Loucy (cell line): ENCODE measurements at regions not wholly inside any gene's neighbourhood (a gene's known extent, or its start where the extent isn't known, plus 50 kb on each side); places are given as distances from the start of the nearest gene placed in this dataset.
A peak's percentile ranks its signal among the peaks of the same experiment; 100 is the strongest.

ENCODE experiments used
- H2AFZ ChIP-seq: fragments of 200-600 bp; sonication (generic); 2 replicates; pipeline ENCODE4 v1.6.0; 2016; ENCODE audit warnings: antibody characterized with exemption, mild to moderate bottlenecking, low read length, moderate library complexity
- H3F3A ChIP-seq: fragments of 200-600 bp; 2 replicates; pipeline ENCODE4 v1.6.0; 2016; ENCODE audit warnings: antibody characterized with exemption, low read depth, mild to moderate bottlenecking
- H3K27me3 ChIP-seq: fragments of 200-600 bp; sonication (generic); 2 replicates; pipeline ENCODE4 v1.6.1; 2014; ENCODE audit warnings: low read length, mild to moderate bottlenecking; ENCODE audit not compliant: insufficient read depth, poor library complexity, severe bottlenecking
- H3K36me3 ChIP-seq: fragments of 200-600 bp; sonication (generic); 2 replicates; pipeline ENCODE4 v1.6.1; 2016; ENCODE audit warnings: low read length; ENCODE audit not compliant: insufficient read depth
- H3K4me1 ChIP-seq: fragments of 200-600 bp; sonication (generic); 2 replicates; pipeline ENCODE4 v1.5.1; 2014; ENCODE audit warnings: low read length, mild to moderate bottlenecking; ENCODE audit not compliant: insufficient read depth, poor library complexity, severe bottlenecking
- H3K4me2 ChIP-seq: fragments of 200-600 bp; sonication (generic); 2 replicates; pipeline ENCODE4 v1.6.0; 2014; ENCODE audit warnings: antibody characterized with exemption, low read length, low read depth, mild to moderate bottlenecking; ENCODE audit not compliant: poor library complexity, severe bottlenecking
- H3K4me3 ChIP-seq: fragments of 200-600 bp; sonication (generic); 2 replicates; pipeline ENCODE4 v1.5.1; 2014; ENCODE audit warnings: low read length, mild to moderate bottlenecking, mixed read lengths; ENCODE audit not compliant: poor library complexity, severe bottlenecking
- H3K79me2 ChIP-seq: fragments of 200-600 bp; sonication (generic); 2 replicates; pipeline ENCODE4 v1.6.1; 2014; ENCODE audit warnings: low read length; ENCODE audit not compliant: insufficient read depth
- H3K9ac ChIP-seq: fragments of 200-600 bp; sonication (generic); 2 replicates; pipeline ENCODE4 v1.6.0; 2014; ENCODE audit warnings: mild to moderate bottlenecking, low read depth, low read length, moderate library complexity; ENCODE audit not compliant: poor library complexity, severe bottlenecking
- H3K9me2 ChIP-seq: fragments of 200-600 bp; sonication (generic); replicated peaks from 2 replicates; pipeline ENCODE4 v1.6.1; 2016; ENCODE audit warnings: low read depth, low read length, mixed read lengths
- H3K9me3 ChIP-seq: fragments of 200-600 bp; sonication (generic); 2 replicates; pipeline ENCODE4 v1.6.1; 2014; ENCODE audit warnings: mild to moderate bottlenecking, antibody characterized with exemption, low read length, low read depth; ENCODE audit not compliant: insufficient read depth
- H4K20me1 ChIP-seq: fragments of 200-600 bp; sonication (generic); 2 replicates; pipeline ENCODE4 v1.6.0; 2014; ENCODE audit warnings: antibody characterized with exemption, low read length, mild to moderate bottlenecking; ENCODE audit not compliant: insufficient read depth, poor library complexity, severe bottlenecking
- EZH2phosphoT487 ChIP-seq: fragments of 200-600 bp; IDR thresholded peaks from 2 replicates; pipeline ENCODE4 v1.6.1; 2018; ENCODE audit warnings: antibody characterized with exemption, mild to moderate bottlenecking, moderate library complexity, borderline replicate concordance
- TF ChIP-seq, protein P1 (sequence below): fragments of 200-600 bp; sonication (generic); conservative IDR thresholded peaks from 2 replicates; pipeline ENCODE4 v1.5.1; 2014; ENCODE audit warnings: mild to moderate bottlenecking, antibody characterized with exemption, low read length

DNA sequence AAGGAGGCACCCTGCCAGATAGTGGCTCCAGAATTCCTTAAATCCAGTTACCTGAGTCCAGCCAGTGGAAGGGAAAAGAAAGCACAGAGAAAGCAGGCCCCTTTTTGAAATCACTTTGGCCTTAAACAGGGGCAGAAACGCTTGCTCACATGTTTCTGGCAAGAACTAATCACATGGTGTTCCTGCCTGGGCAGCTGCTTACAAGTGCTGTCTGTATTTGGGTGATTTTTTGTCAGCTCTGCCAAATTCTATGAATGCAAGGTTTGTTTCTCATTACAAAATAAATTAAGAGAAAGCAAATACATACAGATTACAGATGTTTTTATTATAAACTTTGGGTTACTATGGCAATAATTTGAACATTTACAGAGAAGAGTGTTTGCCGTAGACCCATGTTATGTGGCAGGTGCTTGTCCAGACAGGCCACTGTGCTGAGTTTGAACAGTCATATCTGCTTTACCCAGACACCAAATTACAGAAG lies 1237.8 kb downstream of the SLITRK5 start:
- no peak overlapping the region for H3K4me3 ChIP-seq
- no peak for TF ChIP-seq EZH2phosphoT487
- TF ChIP-seq, protein P1, sequence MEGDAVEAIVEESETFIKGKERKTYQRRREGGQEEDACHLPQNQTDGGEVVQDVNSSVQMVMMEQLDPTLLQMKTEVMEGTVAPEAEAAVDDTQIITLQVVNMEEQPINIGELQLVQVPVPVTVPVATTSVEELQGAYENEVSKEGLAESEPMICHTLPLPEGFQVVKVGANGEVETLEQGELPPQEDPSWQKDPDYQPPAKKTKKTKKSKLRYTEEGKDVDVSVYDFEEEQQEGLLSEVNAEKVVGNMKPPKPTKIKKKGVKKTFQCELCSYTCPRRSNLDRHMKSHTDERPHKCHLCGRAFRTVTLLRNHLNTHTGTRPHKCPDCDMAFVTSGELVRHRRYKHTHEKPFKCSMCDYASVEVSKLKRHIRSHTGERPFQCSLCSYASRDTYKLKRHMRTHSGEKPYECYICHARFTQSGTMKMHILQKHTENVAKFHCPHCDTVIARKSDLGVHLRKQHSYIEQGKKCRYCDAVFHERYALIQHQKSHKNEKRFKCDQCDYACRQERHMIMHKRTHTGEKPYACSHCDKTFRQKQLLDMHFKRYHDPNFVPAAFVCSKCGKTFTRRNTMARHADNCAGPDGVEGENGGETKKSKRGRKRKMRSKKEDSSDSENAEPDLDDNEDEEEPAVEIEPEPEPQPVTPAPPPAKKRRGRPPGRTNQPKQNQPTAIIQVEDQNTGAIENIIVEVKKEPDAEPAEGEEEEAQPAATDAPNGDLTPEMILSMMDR = no peak
- no peak overlapping the region for H3K9ac ChIP-seq
- no peaks in the 10 kb centered on the region for H4K20me1 ChIP-seq
- peak overlapping the region; percentile 65; the same call in 1 of the 2 replicates for H2AFZ ChIP-seq
- H3K27me3 ChIP-seq = no peaks in the 10 kb centered on the region
- no peaks in the 10 kb centered on the region for H3K9me2 ChIP-seq
- H3K79me2 ChIP-seq = no peaks in the 10 kb centered on the region
- no peaks in the 10 kb centered on the region for H3F3A ChIP-seq
- no peaks in the 10 kb centered on the region for H3K9me3 ChIP-seq
- no peaks in the 10 kb centered on the region for H3K36me3 ChIP-seq
- H3K4me1 ChIP-seq = no peaks in the 10 kb centered on the region
- H3K4me2 ChIP-seq = no peak overlapping the region

DNA sequence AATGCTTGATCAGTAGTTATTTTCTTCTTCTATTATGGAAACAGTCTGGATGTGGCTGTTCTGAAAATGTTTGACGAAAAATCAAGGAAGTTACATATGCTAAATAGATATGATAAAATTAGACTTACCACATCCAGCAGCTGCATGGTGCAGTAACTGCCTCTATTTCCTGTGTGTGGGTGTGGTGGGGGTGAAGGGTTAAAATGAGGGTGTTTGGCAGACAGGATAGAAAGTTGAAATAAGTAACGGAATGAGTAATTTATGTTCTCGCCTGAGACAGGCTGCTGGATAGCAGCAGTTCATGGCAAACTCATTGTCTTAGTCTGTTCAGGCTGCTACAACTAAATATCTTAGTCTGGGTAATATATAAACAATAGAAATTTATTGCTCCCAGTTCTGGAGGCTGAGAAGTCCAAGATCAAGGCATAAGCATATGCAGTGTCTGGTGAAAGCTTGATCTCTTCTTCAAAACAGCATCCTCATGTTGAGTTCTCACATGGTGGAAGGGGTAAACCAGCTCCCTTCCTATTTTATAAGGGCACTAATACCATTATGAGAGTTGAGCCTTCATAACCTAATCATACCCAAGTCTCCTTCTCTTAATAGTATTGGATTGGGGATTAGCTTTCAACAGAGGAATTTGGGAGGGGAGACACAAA lies 1248.9 kb downstream of the SLITRK5 start:
- Histone ChIP-seq H3K4me3 (peak overlapping the region; percentile 36), H3K4me2 (peak overlapping the region; percentile 59), H3K4me1 (peaks cover 15% of the 10 kb centered on the region), H3K79me2 (no peaks in the 10 kb centered on the region), H4K20me1 (no peaks in the 10 kb centered on the region), H3K9me3 (peaks cover 7% of the 10 kb centered on the region; the same call in 1 of the 2 replicates), H3K27me3 (no peaks in the 10 kb centered on the region), H3K36me3 (no peaks in the 10 kb centered on the region), H2AFZ (peak overlapping the region; percentile 43), H3F3A (no peaks in the 10 kb centered on the region), H3K9me2 (no peaks in the 10 kb centered on the region), H3K9ac (peak overlapping the region; percentile 31)
- TF ChIP-seq, protein P1 = no peak
- no peak for TF ChIP-seq EZH2phosphoT487

DNA sequence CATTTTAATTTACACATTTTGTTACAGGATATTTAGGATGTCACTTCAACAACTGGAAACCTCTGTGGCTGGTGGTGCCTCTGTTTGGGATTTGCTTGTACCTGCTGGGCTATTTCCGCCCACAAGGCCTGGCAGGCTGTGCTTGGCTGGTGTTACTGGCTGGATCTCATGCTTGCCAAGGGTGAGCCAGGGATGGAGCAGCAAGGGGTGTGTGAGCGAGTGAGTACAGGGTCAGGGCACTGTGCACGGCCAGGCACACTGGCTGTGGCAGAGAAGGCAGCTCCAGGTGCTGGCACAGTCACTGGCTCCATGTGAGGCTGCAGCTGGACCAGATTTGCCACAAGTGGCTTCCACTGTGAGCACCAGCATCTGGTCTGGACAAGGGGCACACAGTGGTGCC lies 1254.8 kb downstream of the SLITRK5 start:
- Histone ChIP-seq H3K36me3 (no peaks in the 10 kb centered on the region), H3F3A (no peaks in the 10 kb centered on the region), H2AFZ (no peak overlapping the region), H4K20me1 (no peaks in the 10 kb centered on the region), H3K9me3 (peaks cover 11% of the 10 kb centered on the region; the same call in 1 of the 2 replicates), H3K9ac (no peak overlapping the region), H3K4me3 (no peak overlapping the region), H3K79me2 (no peaks in the 10 kb centered on the region), H3K4me2 (no peak overlapping the region), H3K4me1 (no peaks in the 10 kb centered on the region), H3K9me2 (no peaks in the 10 kb centered on the region), H3K27me3 (no peaks in the 10 kb centered on the region)
- TF ChIP-seq, protein P1 = no peak
